Keratinocyte (primary cell): ENCODE measurements at regions not wholly inside any gene's neighbourhood (a gene's known extent, or its start where the extent isn't known, plus 50 kb on each side); places are given as distances from the start of the nearest gene placed in this dataset.

Source experiments
- DNase-seq: peaks from one replicate; pipeline ENCODE4 v3.0.0-alpha.2; 2011; ENCODE audit warnings: low read depth, missing footprints, low spot score
- FAIRE-seq: peaks from 2 replicates; lab custom pipeline; 2011; peaks lifted over from hg19 to GRCh38; lab: Jason Lieb, UNC
- H2AFZ ChIP-seq: 2 replicates; pipeline ENCODE4 v1.6.0; 2012; ENCODE audit warnings: low read length, control low read depth, inconsistent platforms; ENCODE audit not compliant: control insufficient read depth
- H3K27ac ChIP-seq: 2 replicates; pipeline ENCODE4 v1.5.1; 2011; ENCODE audit warnings: low read length; ENCODE audit not compliant: control insufficient read depth, insufficient read depth
- H3K27me3 ChIP-seq: 3 replicates; pipeline ENCODE4 v1.6.0; 2011; ENCODE audit warnings: low read length; ENCODE audit not compliant: control insufficient read depth, insufficient read depth; ENCODE audit errors: extremely low read depth
- H3K36me3 ChIP-seq, 2 experiments: 2 replicates in 1 of 2; 3 replicates in 1 of 2; pipeline ENCODE4 v1.5.1; 2011; ENCODE audit warnings: low read length in 2 of 2, mild to moderate bottlenecking in 1 of 2; ENCODE audit not compliant: control insufficient read depth in 2 of 2, insufficient read depth in 2 of 2; ENCODE audit errors: extremely low read depth in 1 of 2
- H3K4me1 ChIP-seq: 3 replicates; pipeline ENCODE4 v1.5.1; 2011; ENCODE audit warnings: low read length; ENCODE audit not compliant: control insufficient read depth, insufficient read depth; ENCODE audit errors: extremely low read depth
- H3K4me2 ChIP-seq: 3 replicates; pipeline ENCODE4 v1.6.0; 2011; ENCODE audit warnings: low read depth, low read length; ENCODE audit not compliant: control insufficient read depth, insufficient read depth; ENCODE audit errors: extremely low read depth
- H3K4me3 ChIP-seq, 3 experiments: fragments of 200-600 bp in 1 of 3; sonication (generic) in 1 of 3; 2 replicates in 2 of 3; 3 replicates in 1 of 3; pipeline ENCODE4 v1.5.1; 2011 to 2016; ENCODE audit warnings: low read length in 3 of 3, mild to moderate bottlenecking in 3 of 3, control low read depth in 2 of 3, inconsistent platforms in 1 of 3, low read depth in 1 of 3, mixed read lengths in 1 of 3, mixed run types in 1 of 3, moderate library complexity in 1 of 3; ENCODE audit not compliant: control insufficient read depth in 2 of 3, insufficient read depth in 2 of 3; ENCODE audit errors: extremely low read depth in 1 of 3
- H3K79me2 ChIP-seq: 2 replicates; pipeline ENCODE4 v1.6.0; 2012; ENCODE audit warnings: low read length; ENCODE audit not compliant: control insufficient read depth, insufficient read depth
- H3K9ac ChIP-seq: 3 replicates; pipeline ENCODE4 v1.6.0; 2011; ENCODE audit warnings: low read length; ENCODE audit not compliant: control insufficient read depth, insufficient read depth; ENCODE audit errors: extremely low read depth
- H3K9me1 ChIP-seq: 3 replicates; pipeline ENCODE4 v1.6.0; 2011; ENCODE audit warnings: low read length; ENCODE audit not compliant: control insufficient read depth, insufficient read depth; ENCODE audit errors: extremely low read depth
- H3K9me3 ChIP-seq: 2 replicates; pipeline ENCODE4 v1.5.1; 2012; ENCODE audit warnings: low read depth, low read length; ENCODE audit not compliant: control insufficient read depth
- H4K20me1 ChIP-seq: 3 replicates; pipeline ENCODE4 v1.6.0; 2011; ENCODE audit warnings: low read length; ENCODE audit not compliant: control insufficient read depth, insufficient read depth; ENCODE audit errors: extremely low read depth
- CTCF ChIP-seq, 3 experiments: IDR thresholded peaks in 1 of 3; conservative IDR thresholded peaks in 1 of 3; optimal IDR thresholded peaks in 1 of 3; 2 replicates in 2 of 3; 3 replicates in 1 of 3; pipeline versions ENCODE3 to v1.5.1; 2011; ENCODE audit warnings: low read length in 3 of 3, mild to moderate bottlenecking in 3 of 3, moderate library complexity in 2 of 3, control low read depth in 1 of 3, inconsistent platforms in 1 of 3; ENCODE audit not compliant: insufficient read depth in 2 of 3; ENCODE audit errors: extremely low read depth in 1 of 3
- EZH2 ChIP-seq: IDR thresholded peaks from one replicate; pipeline ENCODE4 v1.6.1; 2012; ENCODE audit warnings: inconsistent platforms, mild to moderate bottlenecking, low read length, moderate library complexity
- dilution Hi-C: fragments of 300-500 bp; cut with MboI; formaldehyde crosslinking; loops from one replicate; pipeline ENCODE4 v1.7.0; 2020; ENCODE audit warnings: low sequenced_read_pairs; ENCODE audit not compliant: extremely low pct_ligation_motif_present

GRCh38 chr5:93022796-93023447 lies 558.1 kb downstream of the NR2F1-AS1 start:
- dilution Hi-C loops = no loop called here
- Histone ChIP-seq H3K9me1 (no peaks in the 10 kb centered on the region), H2AFZ (no peak overlapping the region)

GRCh38 chr5:93022211-93022610 lies 558.8 kb downstream of the NR2F1-AS1 start:
- Histone ChIP-seq H3K9ac (no peak overlapping the region), H3K4me1 (no peaks in the 10 kb centered on the region), H3K9me3 (no peaks in the 10 kb centered on the region), H3K27ac (no peak overlapping the region), H3K27me3 (no peaks in the 10 kb centered on the region), H3K4me2 (no peak overlapping the region), H3K9me1 (no peaks in the 10 kb centered on the region), H4K20me1 (no peaks in the 10 kb centered on the region), H3K4me3 (no peak overlapping the region), H3K36me3 (no peaks in the 10 kb centered on the region), H3K79me2 (no peaks in the 10 kb centered on the region), H2AFZ (no peak overlapping the region)
- FAIRE-seq (no peak), DNase-seq (no peak)
- TF ChIP-seq CTCF (optimal IDR thresholded peaks at IDR 0.05 in 1 of 3, IDR thresholded peaks at IDR 0.05 in 1 of 3, conservative IDR thresholded peaks at IDR 0.05 in 1 of 3; ENCODE audit: extremely low read depth in 1 of 3, insufficient read depth in 2 of 3, low read length in 3 of 3) = no peak
- no peak for TF ChIP-seq EZH2
- dilution Hi-C loops = no loop called here

More at GRCh38 chr5:93022796-93023447, 558.1 kb downstream of the NR2F1-AS1 start:
- Histone ChIP-seq H3K79me2 (no peaks in the 10 kb centered on the region), H3K4me2 (no peak overlapping the region), H3K27me3 (no peaks in the 10 kb centered on the region), H3K9ac (no peak overlapping the region), H3K9me3 (no peaks in the 10 kb centered on the region), H3K27ac (no peak overlapping the region), H3K36me3 (no peaks in the 10 kb centered on the region), H3K4me3 (no peak overlapping the region), H3K4me1 (no peaks in the 10 kb centered on the region), H4K20me1 (no peaks in the 10 kb centered on the region)
- DNase-seq = no peak
- TF ChIP-seq EZH2 = no peak
- no peak for TF ChIP-seq CTCF (optimal IDR thresholded peaks at IDR 0.05 in 1 of 3, IDR thresholded peaks at IDR 0.05 in 1 of 3, conservative IDR thresholded peaks at IDR 0.05 in 1 of 3; ENCODE audit: extremely low read depth in 1 of 3, insufficient read depth in 2 of 3, low read length in 3 of 3)
- no peak for FAIRE-seq
